LNCAP (cell line): ENCODE measurements at regions not wholly inside any gene's neighbourhood (a gene's known extent, or its start where the extent isn't known, plus 50 kb on each side); places are given as distances from the start of the nearest gene placed in this dataset.

Source experiments
- TF ChIP-seq, protein P1 (sequence below): fragments of 450-650 bp; IDR thresholded peaks from 2 replicates; pipeline ENCODE4 v1.5.1; 2017; ENCODE audit warnings: mild to moderate bottlenecking

DNA sequence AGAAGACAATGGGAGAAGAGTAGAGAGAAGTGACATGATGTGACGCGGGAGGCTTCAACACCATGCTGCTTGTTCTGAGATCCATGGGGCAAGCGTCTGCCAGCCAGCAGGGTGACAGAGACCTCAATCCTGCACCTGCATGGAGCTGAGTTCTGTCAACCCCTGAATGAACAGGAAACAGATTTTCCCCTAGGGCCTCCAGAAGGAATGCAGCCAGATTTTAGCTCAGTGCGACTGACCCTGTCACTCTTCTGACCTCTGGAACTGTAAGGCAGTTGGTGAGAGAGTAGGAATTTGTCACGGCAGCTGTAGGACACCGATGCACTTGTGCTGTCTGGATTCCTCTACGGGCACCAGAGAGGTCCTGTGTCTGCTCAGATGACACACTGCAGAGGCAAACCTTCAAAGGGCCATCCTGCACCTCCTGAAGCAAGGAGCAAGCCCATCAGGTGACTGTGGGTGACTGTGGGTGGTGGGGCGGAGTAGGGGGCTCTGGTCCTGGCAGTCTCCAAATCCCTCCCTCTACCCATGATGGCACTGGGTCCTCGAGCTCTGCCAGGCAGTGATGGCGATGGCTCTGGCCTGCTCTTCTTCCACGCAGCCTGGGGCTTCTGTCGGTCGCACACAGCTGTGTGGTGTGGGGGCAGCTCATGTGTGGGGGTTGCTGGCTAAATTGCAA, 194.3 kb upstream of the TWIST2 start:
- TF ChIP-seq, protein P1, sequence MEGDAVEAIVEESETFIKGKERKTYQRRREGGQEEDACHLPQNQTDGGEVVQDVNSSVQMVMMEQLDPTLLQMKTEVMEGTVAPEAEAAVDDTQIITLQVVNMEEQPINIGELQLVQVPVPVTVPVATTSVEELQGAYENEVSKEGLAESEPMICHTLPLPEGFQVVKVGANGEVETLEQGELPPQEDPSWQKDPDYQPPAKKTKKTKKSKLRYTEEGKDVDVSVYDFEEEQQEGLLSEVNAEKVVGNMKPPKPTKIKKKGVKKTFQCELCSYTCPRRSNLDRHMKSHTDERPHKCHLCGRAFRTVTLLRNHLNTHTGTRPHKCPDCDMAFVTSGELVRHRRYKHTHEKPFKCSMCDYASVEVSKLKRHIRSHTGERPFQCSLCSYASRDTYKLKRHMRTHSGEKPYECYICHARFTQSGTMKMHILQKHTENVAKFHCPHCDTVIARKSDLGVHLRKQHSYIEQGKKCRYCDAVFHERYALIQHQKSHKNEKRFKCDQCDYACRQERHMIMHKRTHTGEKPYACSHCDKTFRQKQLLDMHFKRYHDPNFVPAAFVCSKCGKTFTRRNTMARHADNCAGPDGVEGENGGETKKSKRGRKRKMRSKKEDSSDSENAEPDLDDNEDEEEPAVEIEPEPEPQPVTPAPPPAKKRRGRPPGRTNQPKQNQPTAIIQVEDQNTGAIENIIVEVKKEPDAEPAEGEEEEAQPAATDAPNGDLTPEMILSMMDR, result no peak

DNA sequence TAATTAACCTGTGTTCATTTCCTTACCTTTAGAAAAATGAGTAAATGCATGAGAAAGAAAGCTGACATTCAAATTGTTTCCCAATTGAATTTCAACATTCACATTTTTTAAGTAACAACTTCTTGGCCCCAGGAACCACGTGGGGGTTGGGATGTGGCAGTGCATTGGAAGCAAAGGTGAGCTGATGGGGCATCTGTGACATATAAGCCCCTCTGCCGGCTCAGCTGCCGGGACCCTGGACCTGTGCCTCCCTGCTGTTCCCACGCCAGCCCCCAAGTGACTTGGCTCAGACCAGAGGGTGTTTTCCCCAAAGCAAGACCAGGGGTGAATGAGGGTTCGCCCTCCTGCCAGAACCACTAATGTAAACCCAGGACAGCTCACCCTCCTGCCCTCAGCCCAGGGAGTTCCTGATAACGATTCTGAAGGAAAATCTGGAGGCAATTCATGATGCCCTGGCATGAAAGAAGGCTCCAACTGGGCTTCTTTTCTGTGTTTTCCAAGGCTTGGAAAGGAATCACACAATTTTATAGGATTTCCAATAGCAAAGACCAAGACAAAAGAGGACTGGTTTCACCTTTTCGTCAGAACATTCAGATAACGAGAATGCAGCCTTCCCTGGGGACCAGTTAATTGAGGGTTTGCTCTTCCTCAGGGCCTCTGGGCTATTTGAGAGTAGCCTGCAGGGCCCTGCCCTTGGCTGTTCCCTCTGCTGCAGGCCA, 193.2 kb upstream of the TWIST2 start:
- TF ChIP-seq, protein P1, result no peak

DNA sequence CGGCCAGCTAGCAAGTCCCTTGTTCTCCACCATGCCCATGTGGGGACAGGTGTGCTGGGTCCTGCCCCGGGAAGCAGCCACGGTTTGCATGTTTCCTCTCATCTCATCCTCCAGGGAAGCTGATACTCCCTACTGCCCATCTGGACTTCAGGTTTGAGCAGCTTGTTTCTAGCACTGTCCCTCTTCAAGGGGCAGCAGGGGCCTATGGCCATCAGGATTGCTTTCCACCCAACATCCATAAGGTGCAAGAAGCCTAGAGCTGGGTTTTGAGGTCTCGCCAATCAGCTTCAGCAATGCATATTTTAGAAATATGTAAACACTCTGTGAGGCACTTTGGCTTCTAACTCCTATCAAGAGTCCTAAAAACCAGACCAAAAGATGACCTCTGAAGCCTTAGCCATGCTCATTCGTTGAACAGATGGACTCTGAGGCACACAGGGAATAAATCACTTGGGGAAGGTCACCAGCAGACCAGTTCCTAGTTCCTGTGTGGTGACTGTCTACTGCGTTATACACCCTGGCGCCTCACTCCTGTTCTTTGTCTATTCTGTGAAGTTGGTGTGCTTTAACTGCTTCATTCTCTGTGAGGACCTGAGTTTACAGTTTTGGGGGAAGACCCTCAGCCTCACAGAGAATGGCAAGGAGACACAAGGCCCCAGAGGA, 192.6 kb upstream of the TWIST2 start:
- TF ChIP-seq, protein P1, result no peak

DNA sequence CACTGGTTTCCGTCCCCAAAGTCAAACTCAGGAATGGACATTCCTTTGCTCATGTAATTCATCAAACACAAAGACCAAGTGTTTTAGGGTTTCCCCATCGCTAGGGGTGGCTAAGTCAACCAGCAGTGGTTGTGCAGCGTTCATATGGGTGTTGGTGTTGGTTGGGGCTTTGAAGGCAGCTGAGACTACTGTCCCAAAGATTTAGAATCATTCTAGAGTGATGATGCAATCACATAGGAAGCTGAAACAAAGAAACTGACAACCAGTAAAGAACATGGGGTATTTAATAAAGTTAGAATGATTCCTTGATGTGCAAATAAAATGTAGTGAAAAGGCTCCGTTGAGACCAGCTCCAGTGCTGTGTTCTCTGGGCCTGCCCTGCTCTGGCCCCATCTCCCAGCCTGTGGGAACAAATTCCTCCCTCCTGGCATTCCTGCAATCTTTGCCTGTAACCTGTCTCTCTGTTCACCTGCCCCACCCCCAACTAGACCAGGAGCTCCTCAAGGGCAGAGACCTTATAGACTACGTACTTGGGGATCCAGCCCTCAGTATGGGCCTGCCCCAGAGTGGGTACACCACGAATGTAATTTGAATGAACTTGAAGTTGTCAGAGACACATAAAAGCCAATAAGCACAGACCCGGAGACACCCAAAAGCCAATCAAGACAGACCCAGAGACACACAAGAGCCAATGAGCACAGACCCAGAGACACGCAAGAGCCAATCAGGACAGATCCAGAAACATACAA, 191.7 kb upstream of the TWIST2 start:
- TF ChIP-seq, protein P1, result no peak

DNA sequence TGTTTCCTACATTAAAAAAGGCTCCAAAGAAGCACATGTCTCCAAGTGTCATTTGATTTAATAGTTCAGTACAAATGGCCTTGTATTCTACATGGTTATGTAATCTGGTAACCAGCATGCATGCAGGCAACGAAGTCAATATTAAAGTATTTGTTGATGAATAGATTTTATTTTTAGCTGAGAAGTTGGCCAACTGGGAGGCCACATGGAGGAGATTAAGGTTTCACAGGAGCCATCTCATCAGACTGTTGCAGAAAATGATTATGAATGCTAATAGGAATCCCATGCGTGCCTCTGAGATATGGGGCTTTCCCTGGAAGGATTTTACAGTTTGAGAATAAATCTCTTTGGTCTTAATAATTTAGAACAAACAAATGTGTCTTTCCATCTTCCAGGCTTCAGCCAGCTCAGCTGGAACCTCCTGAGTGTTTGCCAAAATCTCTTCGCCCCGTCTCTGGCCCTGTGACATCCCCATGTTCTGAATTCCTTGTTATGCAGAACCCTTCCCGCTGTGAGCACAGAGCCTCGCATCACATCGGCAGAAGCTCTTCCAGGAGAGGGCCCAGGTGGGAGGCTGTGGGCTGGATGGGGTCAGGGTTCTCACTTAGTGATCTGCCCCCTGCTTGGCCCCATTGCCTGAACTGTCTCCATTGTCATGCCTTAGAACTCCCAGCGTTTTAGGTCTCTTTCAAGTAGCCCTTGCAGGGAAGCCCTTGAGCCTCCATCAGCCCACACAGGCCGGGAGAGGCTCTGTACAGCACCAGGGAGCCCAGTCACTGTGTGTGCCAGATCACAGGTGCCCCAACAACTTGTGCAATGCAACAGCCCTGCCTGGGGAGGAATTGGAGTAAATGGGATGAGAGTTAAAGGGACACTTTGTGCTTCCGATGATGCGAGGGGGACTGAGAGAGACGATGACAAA, 190.5 kb upstream of the TWIST2 start:
- TF ChIP-seq, protein P1, result no peak

DNA sequence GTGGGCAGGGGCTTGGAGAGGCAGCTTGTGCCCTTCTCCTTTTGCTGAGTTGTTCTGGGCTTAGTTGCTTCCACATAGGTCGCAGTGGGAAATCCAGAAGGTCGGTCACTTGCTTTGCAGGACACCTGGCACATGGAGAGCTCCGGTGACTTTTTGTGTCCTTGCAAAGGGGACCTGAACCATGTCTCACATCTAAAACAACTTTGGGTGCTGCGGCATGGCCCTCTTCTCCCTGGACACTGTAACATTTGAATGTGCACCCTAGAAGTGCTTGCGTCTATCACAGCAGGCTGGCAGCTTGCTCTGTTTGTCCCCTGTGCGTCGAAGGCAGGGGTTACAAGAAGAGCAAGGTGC, 189.9 kb upstream of the TWIST2 start:
- TF ChIP-seq, protein P1, result no peak
